Activated CD4-positive, alpha-beta T cell treated with anti-CD3 and anti-CD28 coated beads, Interleukin-2, amount 50 U/mL, for 16 hours (primary cell): ENCODE measurements at regions not wholly inside any gene's neighbourhood (a gene's known extent, or its start where the extent isn't known, plus 50 kb on each side); places are given as distances from the start of the nearest gene placed in this dataset.

Source experiments
- DNase-seq: peaks from one replicate; pipeline ENCODE4 v3.0.0-alpha.2; 2020

DNA sequence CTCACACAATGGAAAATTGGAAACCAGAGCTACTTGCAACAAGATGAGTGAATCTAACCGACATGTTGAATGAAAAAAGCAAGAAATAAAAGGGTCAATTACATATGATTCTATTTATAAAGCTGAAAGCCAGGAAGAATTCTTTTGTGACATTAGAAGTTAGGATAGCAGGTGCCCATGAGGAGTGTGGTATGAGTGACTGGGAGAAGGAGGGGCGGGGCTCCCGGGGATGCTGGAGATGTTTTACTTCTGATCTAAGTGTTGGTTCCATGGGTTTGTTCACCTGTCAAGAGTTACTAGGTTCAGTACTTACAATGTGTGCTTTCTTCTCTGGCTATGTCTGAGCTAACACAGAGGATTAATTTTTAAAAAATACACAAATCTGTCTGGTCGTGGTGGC lies 60.8 kb downstream of the NSMCE3 start:
- DNase-seq: no peak

DNA sequence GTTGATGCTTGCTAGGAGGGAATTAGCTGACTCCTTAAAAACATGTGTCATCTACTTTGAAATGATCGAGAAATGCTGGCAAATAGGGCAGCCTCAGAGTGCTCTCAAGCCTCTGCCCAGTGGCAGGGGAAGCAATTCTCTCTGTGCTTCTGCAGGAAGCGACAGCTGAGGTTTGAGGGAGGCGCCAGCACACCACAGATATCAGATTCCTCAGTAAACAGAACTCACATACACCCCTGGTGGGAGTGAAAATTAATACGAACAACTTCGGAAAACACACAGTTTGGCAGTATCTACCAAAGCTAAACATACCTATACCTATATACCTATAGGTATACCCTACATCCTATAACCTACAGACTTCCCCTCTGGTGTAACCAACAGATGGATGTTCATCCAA lies 61.3 kb downstream of the NSMCE3 start:
- DNase-seq: no peak

DNA sequence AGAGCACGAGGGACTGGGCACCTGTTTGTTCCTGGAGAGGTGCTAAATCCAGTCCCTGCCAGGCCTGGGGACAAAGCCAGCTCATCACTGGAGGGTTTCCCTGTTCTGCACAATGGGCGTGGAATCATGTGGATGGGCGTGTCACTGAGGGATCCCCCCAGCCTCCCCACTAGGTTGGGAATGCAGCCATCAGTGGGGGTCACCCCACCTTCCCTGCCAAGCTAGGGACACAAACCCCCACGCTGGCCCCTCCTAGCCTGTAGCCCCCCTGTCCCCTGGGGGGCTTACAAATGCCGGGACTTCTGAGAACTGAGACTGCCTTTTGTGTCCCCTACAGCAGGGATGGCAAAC lies 61.9 kb downstream of the NSMCE3 start:
- DNase-seq: no peak

DNA sequence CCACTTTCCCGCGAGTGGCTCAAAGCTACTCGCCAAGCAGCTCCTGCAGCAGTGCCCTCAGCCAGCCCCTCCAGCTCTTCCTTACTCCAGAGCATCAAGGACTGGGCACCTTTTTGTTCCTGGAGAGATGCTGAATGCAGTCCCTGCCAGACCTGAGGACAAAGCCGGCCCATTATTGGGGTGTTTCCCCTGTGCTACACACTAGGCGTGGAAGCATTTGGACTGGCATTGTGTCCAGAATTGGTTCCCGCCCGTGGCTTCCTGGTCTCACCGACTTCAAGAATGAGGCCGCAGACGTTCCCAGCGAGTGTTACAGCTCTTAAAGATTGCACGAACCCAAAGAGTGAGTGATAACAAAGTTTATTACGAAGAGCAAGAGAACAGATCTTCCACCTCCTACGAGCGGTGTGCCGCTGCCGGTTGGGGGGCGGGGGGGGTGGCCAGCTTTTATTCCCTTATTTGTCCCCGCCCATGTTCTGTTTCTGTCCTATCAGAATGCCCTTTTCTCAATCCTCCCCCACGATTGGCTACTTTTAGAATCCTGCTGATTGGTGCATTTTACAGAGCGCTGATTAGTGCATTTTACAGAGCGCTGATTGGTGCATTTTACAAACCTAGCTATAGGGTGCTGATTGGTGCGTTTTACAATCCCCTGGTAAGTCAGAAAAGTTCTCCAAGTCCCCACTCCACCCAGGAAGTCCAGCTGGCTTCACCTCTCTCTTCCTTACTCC lies 62.4 kb downstream of the NSMCE3 start:
- no peak for DNase-seq

DNA sequence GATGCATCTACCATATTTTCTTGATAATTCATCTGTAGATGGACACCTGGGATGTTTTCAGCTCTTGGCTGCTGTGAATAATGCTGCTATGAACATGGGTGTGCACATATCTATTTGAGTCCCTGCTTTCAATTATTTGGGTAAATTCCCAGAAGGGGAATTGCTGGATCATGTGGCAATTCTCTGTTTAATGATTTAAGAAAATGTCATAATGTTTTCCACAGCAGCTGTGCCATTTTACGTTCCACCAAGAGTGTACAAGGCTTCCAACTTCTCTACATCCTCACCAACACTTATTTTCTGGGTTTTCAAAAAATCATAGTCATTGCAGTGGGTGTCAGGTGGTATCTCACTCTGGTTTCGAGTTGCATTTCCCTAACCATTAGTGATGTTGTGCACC lies 64.4 kb downstream of the NSMCE3 start:
- no peak for DNase-seq

DNA sequence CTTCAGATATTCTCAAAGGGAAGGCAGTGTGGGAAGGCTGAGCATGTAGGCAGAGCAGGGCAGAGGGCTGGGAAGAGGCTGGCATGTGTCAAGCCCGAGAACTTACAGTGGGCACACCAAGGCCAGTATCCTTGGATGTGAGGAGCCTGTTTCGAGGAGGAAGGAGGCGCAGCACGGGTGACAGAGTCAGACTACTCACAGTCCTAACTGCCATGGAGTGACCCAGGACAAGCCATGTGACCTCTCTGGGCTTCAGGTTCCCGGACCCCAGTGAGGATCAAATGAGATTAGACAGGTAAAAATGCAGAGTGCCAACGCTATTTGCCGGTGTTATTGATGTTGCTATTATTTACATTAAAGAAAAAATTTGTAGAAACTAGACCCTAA lies 65.3 kb downstream of the NSMCE3 start:
- DNase-seq: no peak

DNA sequence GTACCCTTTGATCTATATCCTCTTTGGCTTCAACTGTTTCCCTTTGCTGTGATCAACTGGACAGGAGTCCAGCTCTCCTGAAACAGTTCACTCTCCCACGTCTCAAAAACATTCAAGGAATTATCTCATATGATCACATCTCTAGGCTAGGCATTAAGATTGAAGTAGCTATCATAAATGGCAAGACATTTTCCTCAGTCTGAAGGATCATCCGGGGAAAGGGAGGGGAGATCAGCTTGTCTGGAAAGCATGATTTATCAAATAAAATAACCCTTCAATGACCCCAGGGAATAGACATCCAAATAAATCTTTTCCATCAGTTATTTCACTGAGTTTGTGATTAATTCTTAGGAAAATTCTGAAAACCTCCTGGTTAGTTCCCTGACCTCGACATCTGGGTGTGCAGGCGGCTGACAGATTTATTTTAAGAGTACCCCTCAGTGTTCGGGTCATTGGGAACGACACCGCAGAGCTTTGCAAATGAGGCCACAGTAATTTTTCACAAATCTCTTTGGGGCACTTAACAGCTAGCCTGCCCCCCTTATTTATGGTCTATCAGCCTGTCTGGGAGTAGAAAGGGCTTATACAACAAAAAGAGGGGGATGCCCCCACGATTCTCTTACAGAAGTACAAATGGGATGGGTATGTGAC lies 65.8 kb downstream of the NSMCE3 start:
- DNase-seq: no peak

DNA sequence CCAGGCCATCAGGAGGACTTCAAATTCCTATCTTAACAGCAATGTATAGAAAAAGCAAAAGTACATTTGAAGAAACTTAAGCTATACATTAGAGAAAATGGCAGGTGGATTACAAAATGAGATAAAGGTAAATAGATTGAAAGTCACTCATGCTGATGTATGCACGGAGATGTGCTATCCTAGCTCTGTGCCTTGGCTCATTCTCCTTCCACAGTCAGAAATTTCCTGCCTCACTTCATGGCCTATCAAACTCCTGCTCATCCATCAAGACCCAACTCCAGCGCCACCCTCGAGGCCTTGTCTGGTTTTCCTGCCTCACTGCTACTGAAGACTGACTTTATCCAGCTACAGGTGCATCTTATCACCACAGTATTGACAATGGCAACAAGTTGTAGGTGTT lies 72.9 kb downstream of the NSMCE3 start:
- no peak for DNase-seq

DNA sequence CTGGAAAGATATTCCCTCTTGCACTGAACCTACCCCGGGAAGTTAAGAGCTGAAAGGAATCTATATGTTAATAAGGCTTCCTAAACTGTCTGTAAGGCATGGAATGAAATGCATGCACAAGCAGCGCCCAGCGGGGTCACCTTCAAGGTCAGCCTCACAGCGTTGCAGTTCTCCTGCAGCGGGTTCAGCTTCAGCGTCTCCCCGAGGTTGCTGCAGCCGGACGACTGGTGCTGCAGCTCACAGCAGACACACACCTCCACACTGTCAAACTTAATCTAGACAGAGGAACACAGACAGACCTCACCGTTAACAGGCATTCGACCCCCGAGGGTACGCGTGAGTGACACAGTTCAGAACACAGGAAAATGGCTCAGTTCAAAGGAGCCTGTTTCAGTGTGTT lies 73.3 kb downstream of the NSMCE3 start:
- DNase-seq: no peak

DNA sequence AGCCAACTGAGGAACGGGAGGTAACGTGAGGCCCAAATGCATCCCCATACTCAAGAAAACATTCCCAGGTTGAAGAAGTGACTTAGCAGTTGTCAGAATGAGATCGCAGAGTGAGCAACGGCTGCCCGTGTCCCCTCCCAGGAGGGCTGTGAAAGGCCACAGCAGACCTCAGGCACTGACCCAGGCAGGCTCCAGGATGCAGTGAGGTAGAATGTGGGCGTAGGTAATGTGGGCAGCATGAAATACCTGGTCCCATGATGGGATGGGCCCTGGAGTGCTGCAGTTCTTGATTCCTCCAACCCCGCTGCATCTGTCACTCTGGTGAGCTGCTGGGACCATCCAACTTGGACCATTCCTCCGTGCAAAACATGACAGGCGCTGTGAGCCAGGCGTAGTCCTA lies 74.8 kb downstream of the NSMCE3 start:
- DNase-seq: no peak

DNA sequence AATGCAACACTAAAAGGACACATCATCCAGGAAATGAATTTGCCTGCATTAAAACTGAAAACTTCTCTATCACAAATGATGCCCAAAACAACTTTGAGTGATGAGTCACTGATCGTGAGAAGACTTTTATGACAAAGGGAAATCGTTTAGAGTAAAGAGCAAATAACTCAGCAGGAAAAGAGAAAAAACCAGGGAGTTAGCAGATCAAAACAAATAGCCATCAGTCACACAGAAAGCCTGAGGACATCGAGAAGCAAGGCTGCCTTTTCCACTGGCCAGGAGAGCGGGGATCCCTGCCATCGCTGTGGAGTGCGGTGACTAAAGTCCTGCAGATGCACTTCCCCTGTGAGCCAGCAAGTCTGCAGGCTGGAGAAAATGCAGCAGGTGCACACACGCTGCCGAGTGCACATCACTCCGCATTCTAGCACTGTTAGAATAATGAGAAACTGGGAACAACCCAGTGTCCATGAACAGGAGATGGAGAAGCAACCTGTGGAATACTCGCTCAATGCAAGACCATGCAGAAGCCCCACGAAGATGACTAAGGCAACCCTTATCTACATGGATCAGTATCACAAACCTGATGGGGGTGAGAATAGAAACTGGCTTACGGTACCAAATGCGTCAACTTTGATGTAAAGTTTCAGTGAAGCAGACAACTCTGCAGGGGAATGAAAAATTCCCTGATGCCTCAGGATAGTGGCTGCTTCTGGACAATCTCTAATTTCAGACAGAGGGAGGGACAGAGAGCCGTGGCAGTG lies 86.4 kb downstream of the NSMCE3 start:
- peak; percentile 61 for DNase-seq

DNA sequence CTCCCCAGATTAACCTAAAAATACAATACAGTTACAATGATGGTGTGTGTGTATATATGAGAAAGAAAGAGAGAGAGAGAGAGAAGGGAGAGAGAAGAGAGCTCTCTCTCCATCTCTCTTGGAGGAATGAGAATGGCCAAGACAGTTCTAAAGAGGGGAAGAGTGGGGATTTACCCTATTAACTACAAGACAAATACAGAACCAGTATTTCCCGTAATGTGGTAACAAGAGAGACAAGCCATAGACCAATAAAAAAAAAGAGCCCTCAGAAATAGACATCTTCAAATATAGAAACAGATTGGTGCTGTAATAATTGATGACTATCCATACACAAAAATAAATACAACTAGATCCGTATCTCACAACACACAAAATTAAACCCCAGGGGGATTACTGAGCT lies 87.0 kb downstream of the NSMCE3 start:
- no peak for DNase-seq

DNA sequence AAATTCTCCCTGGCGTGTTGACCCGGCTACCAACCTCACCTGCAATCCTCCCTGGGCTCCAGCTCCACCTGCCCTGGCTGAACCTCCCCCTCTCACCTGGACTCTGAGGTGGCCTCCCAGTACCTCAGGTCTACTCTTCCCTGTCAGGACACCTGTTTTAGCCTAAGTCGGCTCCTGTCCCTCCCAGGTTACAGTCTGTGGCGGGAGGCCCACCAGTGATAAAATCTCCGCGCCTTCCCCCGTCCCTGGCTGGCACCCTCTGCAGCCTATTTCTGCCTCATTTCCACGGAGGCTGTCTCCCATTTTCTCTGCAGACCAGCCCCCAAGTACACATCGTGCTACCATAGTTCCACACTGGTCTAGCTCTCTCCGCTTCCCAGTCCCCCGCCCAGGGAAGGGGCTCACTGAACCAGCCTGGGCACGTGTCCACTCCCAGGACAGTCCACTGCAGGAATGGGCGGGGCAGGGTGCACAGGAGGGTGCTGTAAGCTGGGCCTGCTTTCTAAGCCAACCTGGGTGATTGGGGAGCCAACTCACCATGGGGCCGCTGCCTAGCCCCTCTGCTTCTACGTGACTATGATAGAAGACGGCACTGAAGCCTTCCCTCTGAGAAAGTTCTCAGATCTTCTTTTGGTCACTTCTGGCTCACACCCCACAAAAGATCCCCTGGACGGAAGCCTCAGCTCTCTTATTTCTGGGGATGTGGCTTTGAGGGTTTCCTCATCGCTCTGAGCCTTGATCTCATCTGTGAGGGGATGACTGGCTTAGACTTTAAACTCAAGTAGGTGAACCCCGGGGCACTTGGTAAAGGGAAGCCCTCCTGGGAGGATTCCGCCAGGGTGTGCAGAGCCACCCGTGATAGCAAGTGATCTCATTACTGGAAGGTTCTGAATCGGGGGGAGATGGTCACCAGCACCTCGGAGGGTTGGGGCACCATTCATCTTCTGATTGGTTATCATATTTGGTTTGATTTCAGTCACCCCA lies 96.6 kb downstream of the NSMCE3 start:
- DNase-seq: no peak

DNA sequence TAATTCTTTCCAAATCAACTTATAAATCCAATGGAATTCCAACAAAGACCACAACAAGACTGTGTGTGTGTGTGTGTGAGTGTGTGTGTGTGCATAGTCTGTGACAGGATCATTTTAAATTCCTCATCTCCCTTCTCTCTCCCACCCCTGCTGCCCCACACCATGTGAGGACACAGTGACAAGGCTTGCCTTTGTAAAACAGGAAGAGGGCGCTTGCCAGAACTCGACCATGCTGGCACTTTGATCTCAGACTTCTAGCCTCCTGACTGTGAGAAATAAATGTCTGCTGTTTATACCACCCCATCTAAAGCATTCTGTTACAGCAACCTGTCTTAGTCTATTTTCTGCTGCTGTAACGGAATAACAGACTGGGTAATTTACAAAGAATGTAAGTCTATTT lies 99.1 kb downstream of the NSMCE3 start:
- DNase-seq: no peak
